GM12878 (cell line): ENCODE measurements at regions not wholly inside any gene's neighbourhood (a gene's known extent, or its start where the extent isn't known, plus 50 kb on each side); places are given as distances from the start of the nearest gene placed in this dataset.

ENCODE experiments used
- CHD2 ChIP-seq: IDR thresholded peaks from 2 replicates; pipeline ENCODE4 v1.6.1; 2011; ENCODE audit warnings: low read depth, low read length, improper control_type of control experiment, borderline replicate concordance
- CREB1 ChIP-seq: IDR thresholded peaks from 2 replicates; pipeline ENCODE4 v1.6.1; 2012; ENCODE audit warnings: low read depth, mild to moderate bottlenecking, inconsistent platforms
- CUX1 ChIP-seq: IDR thresholded peaks from 2 replicates; pipeline ENCODE4 v1.6.1; 2012; ENCODE audit warnings: improper control_type of control experiment, low read depth, low read length; ENCODE audit not compliant: insufficient replicate concordance
- DPF2 ChIP-seq: fragments of 450-650 bp; IDR thresholded peaks from 2 replicates; pipeline ENCODE4 v1.6.1; 2017; ENCODE audit warnings: mild to moderate bottlenecking
- ETV6 ChIP-seq, 2 experiments: fragments of 450-650 bp in 1 of 2; IDR thresholded peaks in 1 of 2; conservative IDR thresholded peaks in 1 of 2; 2 replicates each; pipeline ENCODE4 v1.6.1; 2014; ENCODE audit warnings: antibody characterized with exemption in 1 of 2, borderline replicate concordance in 1 of 2, low read depth in 1 of 2, mild to moderate bottlenecking in 1 of 2, moderate library complexity in 1 of 2
- FOS ChIP-seq: IDR thresholded peaks from 3 replicates; pipeline ENCODE4 v1.6.1; 2011; ENCODE audit warnings: borderline replicate concordance; ENCODE audit not compliant: insufficient read length; ENCODE audit errors: extremely low read depth
- GATAD2B ChIP-seq: fragments of 450-650 bp; conservative IDR thresholded peaks from 2 replicates; pipeline ENCODE4 v1.6.1; 2017; ENCODE audit warnings: low read depth, mild to moderate bottlenecking, moderate library complexity
- NFYA ChIP-seq: IDR thresholded peaks from 2 replicates; pipeline ENCODE4 v1.6.1; 2011; ENCODE audit warnings: low read depth, mild to moderate bottlenecking, low read length, improper control_type of control experiment, borderline replicate concordance
- RAD51 ChIP-seq: fragments of 450-650 bp; IDR thresholded peaks from 2 replicates; pipeline ENCODE4 v1.6.1; 2016; ENCODE audit warnings: moderate library complexity, mild to moderate bottlenecking, inconsistent platforms
- RCOR1 ChIP-seq: conservative IDR thresholded peaks from 2 replicates; pipeline ENCODE4 v1.6.1; 2012; ENCODE audit warnings: low read depth, low read length, improper control_type of control experiment
- ZSCAN29 ChIP-seq: fragments of 450-650 bp; IDR thresholded peaks from 2 replicates; pipeline ENCODE4 v1.6.1; 2017; ENCODE audit warnings: mild to moderate bottlenecking, moderate library complexity

- TF ChIP-seq RCOR1: no peak
- no peak for TF ChIP-seq GATAD2B
- no peak for TF ChIP-seq CREB1
- TF ChIP-seq ZSCAN29: no peak
- TF ChIP-seq CHD2: no peak
- TF ChIP-seq DPF2: no peak
- TF ChIP-seq ETV6 (conservative IDR thresholded peaks at IDR 0.05 in 1 of 2, IDR thresholded peaks at IDR 0.05 in 1 of 2; ENCODE audit: borderline replicate concordance in 1 of 2, low read depth in 1 of 2): no peak
- no peak for TF ChIP-seq FOS
- no peak for TF ChIP-seq NFYA
- no peak for TF ChIP-seq CUX1
- no peak for TF ChIP-seq RAD51
Measured at GRCh38 chr12:91923864-91924263, 221.8 kb downstream of the BTG1 start (continued).
